Fibroblast of skin of left quadriceps (primary cell): ENCODE measurements at regions not wholly inside any gene's neighbourhood (a gene's known extent, or its start where the extent isn't known, plus 50 kb on each side); places are given as distances from the start of the nearest gene placed in this dataset.
"Not testable (repeated sequence)": the region's sequence is repeated elsewhere in the genome, so short reads cannot be mapped to it uniquely, and the experiment has no call there.

ENCODE experiments used
- DNase-seq, 2 experiments: peaks; one replicate each; pipeline ENCODE4 v3.0.0-alpha.2; 2013; ENCODE audit warnings: low read depth in 2 of 2

GRCh38 chr2:114018464-114018863, 128.6 kb downstream of the ACTR3 start:
- not testable (repeated sequence) for DNase-seq

- DNase-seq = no peak
Measured at GRCh38 chr2:114020668-114021067, 130.8 kb downstream of the ACTR3 start.

GRCh38 chr2:114022360-114023085, 132.6 kb downstream of the ACTR3 start:
- DNase-seq = peak; percentile 4 to 13

GRCh38 chr2:114024326-114024725, 134.4 kb downstream of the ACTR3 start:
- DNase-seq = no peak

DNA sequence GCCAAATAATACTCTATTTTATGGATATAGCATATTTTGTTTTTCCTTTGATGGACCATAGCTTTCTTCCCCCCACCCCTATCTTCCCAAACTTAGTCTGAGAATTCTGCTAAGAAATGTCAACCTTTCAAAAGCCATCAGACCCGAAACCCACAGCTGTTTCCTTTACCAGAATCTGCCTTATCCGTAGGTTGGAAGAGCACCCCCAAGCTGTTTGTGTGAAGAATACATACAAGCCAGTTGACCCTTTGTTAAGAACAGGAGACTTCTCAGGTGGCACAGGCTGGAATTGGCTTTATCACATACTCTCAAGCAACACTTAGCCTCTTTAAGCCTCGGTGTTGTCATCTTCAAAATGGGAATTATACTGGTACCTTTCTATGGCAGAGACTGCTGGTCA, 135.1 kb downstream of the ACTR3 start:
- DNase-seq = no peak

- no peak for DNase-seq
Measured at GRCh38 chr2:114027437-114027836, 137.5 kb downstream of the ACTR3 start.

- DNase-seq = no peak
Measured at GRCh38 chr2:114031605-114032505, 142.0 kb downstream of the ACTR3 start.

GRCh38 chr2:114032705-114033104, 142.8 kb downstream of the ACTR3 start:
- DNase-seq = no peak

DNA sequence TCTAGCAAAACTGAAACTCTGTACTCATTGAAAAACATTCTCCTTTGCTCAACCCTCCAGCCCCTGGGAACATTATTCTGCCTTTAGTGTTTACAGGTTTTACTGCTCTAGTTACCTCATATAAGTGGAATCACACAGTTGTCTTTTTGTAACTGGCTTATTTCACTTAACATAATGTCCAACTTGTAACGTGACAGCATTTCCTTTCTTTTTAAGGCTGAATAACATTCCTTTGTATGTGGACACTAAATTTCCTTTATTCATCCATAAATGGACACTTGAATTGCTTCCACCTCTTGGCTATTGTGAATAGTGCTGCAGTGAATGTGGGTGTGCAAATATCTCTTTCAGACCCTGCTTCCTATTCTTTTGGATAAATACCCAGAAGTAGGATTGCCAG, 144.9 kb downstream of the ACTR3 start:
- no peak for DNase-seq

DNA sequence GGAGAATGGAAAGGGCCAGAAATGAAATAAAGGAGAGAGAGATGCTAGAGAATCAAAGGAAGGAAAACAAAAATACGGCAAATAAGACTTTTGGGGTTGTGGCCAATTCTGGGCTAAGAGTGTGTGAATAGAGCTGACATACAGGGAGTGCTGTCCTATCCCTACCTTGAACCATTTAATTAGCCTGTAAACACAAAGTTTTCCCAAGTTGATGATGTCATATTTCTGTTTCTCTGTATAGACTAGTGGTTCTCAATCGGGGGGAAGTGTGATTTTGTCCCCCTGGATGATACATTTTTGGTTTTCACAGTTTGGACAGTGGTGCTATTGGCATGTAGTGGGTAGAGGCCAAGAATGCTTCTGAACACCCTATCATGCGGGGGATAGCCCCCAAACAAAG, 148.8 kb downstream of the ACTR3 start:
- no peak for DNase-seq

DNA sequence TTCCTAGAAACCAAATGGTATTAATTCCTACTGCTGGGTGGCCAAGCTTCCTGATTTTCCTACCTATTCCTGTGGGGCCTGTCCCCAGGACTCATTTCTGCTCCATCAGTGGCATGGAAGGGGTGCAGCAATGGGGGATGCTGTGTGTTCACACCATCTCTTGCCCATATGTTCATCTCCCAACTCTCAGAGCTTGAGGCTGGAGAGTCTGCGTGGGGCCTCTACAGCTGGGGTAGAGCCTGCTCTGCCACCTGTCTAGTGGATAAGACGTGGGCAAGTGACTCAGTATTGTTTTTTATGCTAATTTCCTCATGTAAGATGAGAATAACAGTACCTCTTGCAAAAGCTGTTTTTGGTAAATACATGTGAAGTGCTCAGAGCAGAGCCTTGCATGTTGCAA, 149.8 kb downstream of the ACTR3 start:
- no peak for DNase-seq

GRCh38 chr2:114040826-114041225, 150.9 kb downstream of the ACTR3 start:
- no peak for DNase-seq

GRCh38 chr2:114044985-114045384, 155.1 kb downstream of the ACTR3 start:
- no peak for DNase-seq

GRCh38 chr2:114046373-114046772, 156.5 kb downstream of the ACTR3 start:
- DNase-seq = no peak

- DNase-seq = no peak
Measured at GRCh38 chr2:114046866-114047435, 157.1 kb downstream of the ACTR3 start.

DNA sequence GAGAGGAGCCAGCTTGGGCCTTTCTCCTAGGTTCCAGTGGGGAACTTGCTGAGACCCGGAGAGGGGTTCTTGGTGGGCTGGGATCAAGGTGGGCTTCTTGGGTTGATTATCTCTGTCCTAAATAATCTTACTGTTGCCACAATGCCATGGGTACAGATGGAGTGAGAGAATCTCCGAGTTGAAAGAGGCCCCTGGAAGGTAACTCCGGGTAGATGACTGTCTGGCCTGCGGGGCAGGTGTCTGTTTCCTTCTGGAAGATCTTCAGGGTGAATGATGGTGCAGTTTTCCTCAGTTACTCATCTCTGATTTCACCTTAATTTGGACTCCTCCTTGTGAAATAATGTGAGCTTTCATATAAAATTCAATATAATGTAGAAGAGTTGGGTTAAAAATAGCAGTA, 159.4 kb downstream of the ACTR3 start:
- DNase-seq = no peak

- DNase-seq = no peak
Measured at GRCh38 chr2:114049826-114050225, 159.9 kb downstream of the ACTR3 start.

GRCh38 chr2:114056294-114057143, 166.6 kb downstream of the ACTR3 start:
- DNase-seq = no peak

GRCh38 chr2:114057638-114058037, 167.7 kb downstream of the ACTR3 start:
- DNase-seq = no peak

DNA sequence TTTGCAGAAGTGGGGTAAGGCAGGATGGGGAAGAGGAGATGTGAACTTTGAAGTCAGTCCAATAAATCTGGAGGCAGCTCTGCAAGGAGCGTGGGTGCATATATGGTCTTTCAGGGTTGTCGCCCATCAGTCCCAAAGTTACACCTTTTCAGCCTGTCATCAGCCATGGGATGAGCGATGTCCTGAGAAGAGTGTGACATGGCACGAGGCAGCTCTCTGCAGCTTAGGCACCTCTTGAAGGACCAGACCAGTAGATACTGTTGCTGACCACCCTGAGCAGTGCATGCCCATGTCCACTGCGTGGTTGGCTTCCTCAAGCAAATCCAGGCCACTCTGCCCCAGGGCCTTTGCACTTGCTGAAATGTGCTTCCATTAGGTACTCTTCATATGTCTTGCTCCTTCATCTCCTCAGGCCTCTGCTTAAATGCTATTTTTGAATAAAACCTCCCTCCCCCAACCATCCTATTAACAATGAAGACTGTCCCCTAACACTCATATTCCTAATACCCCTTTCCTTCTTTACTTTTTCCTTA, 171.7 kb downstream of the ACTR3 start:
- DNase-seq = no peak

DNA sequence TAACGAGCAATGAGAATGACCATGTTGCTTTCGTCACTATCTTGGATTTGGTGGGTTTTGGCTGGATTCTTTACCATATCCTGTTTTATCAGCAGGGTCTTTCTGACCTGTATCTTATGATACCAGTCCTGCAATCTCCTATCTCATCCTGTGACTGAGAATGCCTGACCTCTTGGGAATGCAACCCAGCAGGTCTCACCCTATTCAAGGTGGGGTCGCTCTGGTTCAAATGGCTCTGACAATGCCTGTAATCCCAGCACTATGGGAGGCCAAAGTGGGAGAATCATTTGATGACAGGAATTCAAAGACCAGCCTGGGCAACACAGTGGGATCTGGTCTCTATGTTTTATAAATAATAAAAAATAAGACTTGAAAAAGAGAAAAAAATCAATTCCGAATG, 173.5 kb downstream of the ACTR3 start:
- no peak for DNase-seq

GRCh38 chr2:114065731-114066130, 175.8 kb downstream of the ACTR3 start:
- DNase-seq = no peak
